ENCODE measurements at regions not wholly inside any gene's neighbourhood (a gene's known extent, or its start where the extent isn't known, plus 50 kb on each side); places are given as distances from the start of the nearest gene placed in this dataset.
"Not testable (repeated sequence)": the region's sequence is repeated elsewhere in the genome, so short reads cannot be mapped to it uniquely, and the experiment has no call there.

DNA sequence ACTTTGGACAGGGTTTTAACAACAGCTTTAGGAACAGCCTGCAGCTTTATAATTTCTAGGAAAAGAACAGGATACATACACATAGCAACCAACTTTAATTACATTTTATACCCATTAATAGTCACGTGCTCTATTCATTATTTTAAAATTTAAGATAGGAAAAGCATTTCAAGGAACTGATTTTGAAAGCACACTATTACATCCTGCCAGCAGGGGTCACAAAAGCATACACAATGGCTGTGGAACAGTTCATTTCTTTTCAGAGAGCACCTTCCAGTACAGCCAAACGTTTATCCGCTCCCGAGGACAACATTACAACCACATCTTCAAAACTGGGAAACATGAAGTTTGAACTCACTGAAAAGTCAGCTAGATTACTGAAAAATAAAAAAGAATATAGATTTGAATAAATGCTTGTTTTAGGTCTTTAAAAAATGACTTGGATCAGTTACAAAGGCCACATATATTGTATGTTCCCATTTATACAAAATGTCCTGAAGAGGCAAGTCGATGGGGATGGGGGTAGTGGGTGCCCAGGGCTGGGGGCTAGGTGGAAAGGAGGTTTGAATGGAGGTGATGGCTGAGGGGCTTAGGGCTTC lies 104.6 kb upstream of the EXOC2 start:
- H3K4me3 ChIP-seq (ENCODE audit: insufficient read depth, low read depth, low read length) = no peak overlapping the region
- H3K36me3 ChIP-seq (replicated peaks; ENCODE audit: control insufficient read depth, insufficient read depth, low read length) = no peaks in the 10 kb centered on the region
- H3K27me3 ChIP-seq (ENCODE audit: control insufficient read depth, insufficient read depth, low read length) = no peaks in the 10 kb centered on the region
- DNase-seq = peak; percentile 53

- no peaks in the 10 kb centered on the region for H3K27me3 ChIP-seq (ENCODE audit: control insufficient read depth, insufficient read depth, low read length)
These were observed 102.2 kb upstream of the EXOC2 start for GRCh38 chr6:795046-795685.

DNA sequence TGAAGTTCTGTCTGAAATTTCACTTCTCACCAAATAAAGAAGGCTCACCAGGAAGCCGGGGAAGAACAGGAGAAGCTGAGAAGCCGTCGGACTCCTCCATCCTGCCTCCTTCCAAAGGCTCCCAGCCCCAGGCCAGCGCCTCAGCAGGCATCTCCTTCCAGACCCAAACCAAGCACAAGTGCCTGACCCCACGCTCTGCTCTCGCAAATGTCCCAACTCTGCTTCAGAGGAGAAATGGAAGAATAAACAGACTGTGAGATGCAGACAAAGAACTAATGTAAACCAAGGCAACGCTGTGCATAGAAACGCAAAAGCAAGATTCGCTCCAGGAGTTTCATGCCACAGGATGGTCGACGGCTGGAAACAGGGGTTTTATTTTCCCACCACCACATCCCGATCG lies 100.3 kb upstream of the EXOC2 start:
- no peak for DNase-seq
- H3K36me3 ChIP-seq (replicated peaks; ENCODE audit: control insufficient read depth, insufficient read depth, low read length) = no peaks in the 10 kb centered on the region
- no peak overlapping the region for H3K4me3 ChIP-seq (ENCODE audit: insufficient read depth, low read depth, low read length)
- H3K27me3 ChIP-seq (ENCODE audit: control insufficient read depth, insufficient read depth, low read length) = no peaks in the 10 kb centered on the region

More at GRCh38 chr6:795046-795685, 102.2 kb upstream of the EXOC2 start:
- Histone ChIP-seq H3K36me3 (replicated peaks; ENCODE audit: control insufficient read depth, insufficient read depth, low read length) (no peaks in the 10 kb centered on the region), H3K4me3 (ENCODE audit: insufficient read depth, low read depth, low read length) (no peak overlapping the region)
- no peak for DNase-seq

- Histone ChIP-seq H3K36me3 (replicated peaks; ENCODE audit: control insufficient read depth, insufficient read depth, low read length) (no peaks in the 10 kb centered on the region), H3K4me3 (ENCODE audit: insufficient read depth, low read depth, low read length) (no peak overlapping the region), H3K27me3 (ENCODE audit: control insufficient read depth, insufficient read depth, low read length) (no peaks in the 10 kb centered on the region)
- DNase-seq = no peak
These were observed 99.7 kb upstream of the EXOC2 start for GRCh38 chr6:792662-793061.

DNA sequence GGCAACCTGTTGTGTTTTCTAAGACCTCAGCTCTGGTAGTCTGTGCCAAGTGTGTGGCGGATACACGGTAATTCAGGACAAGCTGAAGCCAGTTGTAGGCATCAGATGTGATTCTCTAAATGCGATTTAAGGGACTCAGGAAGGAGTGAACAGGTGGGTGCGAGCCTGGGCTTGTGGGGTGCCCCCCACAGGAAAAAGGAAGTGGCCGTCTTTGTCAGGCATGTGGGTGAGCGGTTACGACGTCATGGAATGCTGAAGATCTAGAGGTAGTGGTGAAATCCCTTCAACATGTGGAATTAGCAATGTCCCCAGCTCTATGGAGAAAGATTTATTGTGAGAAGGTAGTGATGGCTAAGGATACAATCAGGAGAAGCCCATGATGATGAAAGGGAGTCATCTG lies 95.1 kb upstream of the EXOC2 start:
- Histone ChIP-seq H3K27me3 (ENCODE audit: control insufficient read depth, insufficient read depth, low read length) (no peaks in the 10 kb centered on the region), H3K36me3 (replicated peaks; ENCODE audit: control insufficient read depth, insufficient read depth, low read length) (no peaks in the 10 kb centered on the region), H3K4me3 (ENCODE audit: insufficient read depth, low read depth, low read length) (no peak overlapping the region)
- DNase-seq = no peak

DNA sequence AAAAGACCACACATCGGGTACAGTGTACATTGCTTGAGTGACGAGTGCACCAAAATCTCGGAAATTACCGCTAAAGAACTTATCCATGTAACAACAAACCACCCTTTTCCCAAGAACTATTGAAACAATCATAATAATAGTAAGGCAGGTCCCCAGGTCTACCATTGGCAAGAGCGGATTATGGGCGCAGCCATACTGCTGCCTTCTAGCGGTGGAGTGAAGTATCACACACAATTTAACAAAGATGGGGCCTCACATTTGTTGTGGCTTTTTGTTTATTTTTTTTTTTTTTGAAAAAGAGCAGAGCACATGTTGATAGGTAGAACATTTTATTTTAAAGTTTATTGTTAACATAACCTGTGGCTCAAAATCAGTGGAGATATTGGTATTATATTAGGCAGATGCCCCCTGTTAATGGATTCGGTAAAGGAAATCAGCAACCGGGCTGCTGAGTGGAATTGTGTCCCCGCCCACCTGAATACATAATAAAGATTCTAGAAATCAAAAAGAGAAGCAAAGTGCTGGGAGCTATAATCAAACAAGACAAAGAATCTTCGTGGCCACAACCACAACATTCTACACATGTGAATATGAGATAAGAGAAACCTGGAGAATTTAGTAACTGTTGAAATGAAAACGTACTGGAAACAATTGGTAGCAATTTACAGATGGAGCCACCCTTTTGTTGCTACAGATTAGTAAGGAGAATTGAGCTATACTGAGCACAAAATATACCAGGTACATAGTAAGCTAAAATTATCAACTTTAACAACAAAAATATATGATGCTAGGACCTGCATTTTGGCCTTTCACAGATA lies 94.2 kb upstream of the EXOC2 start:
- no peaks in the 10 kb centered on the region for H3K36me3 ChIP-seq (replicated peaks; ENCODE audit: control insufficient read depth, insufficient read depth, low read length)
- no peaks in the 10 kb centered on the region for H3K27me3 ChIP-seq (ENCODE audit: control insufficient read depth, insufficient read depth, low read length)
- H3K4me3 ChIP-seq (ENCODE audit: insufficient read depth, low read depth, low read length) = no peak overlapping the region
- peak; percentile 68 for DNase-seq

- Histone ChIP-seq H3K36me3 (replicated peaks; ENCODE audit: control insufficient read depth, insufficient read depth, low read length) (no peaks in the 10 kb centered on the region), H3K4me3 (ENCODE audit: insufficient read depth, low read depth, low read length) (no peak overlapping the region), H3K27me3 (ENCODE audit: control insufficient read depth, insufficient read depth, low read length) (no peaks in the 10 kb centered on the region)
- DNase-seq = no peak
These were observed 91.2 kb upstream of the EXOC2 start for GRCh38 chr6:783966-784735.

- DNase-seq = no peak
- Histone ChIP-seq H3K36me3 (replicated peaks; ENCODE audit: control insufficient read depth, insufficient read depth, low read length) (no peaks in the 10 kb centered on the region), H3K4me3 (ENCODE audit: insufficient read depth, low read depth, low read length) (no peak overlapping the region), H3K27me3 (ENCODE audit: control insufficient read depth, insufficient read depth, low read length) (no peaks in the 10 kb centered on the region)
These were observed 89.2 kb upstream of the EXOC2 start for GRCh38 chr6:782141-782540.

- no peak for DNase-seq
- no peak overlapping the region for H3K4me3 ChIP-seq (ENCODE audit: insufficient read depth, low read depth, low read length)
- H3K36me3 ChIP-seq (replicated peaks; ENCODE audit: control insufficient read depth, insufficient read depth, low read length) = no peaks in the 10 kb centered on the region
- H3K27me3 ChIP-seq (ENCODE audit: control insufficient read depth, insufficient read depth, low read length) = no peaks in the 10 kb centered on the region
These were observed 88.5 kb upstream of the EXOC2 start for GRCh38 chr6:781350-781961.

DNA sequence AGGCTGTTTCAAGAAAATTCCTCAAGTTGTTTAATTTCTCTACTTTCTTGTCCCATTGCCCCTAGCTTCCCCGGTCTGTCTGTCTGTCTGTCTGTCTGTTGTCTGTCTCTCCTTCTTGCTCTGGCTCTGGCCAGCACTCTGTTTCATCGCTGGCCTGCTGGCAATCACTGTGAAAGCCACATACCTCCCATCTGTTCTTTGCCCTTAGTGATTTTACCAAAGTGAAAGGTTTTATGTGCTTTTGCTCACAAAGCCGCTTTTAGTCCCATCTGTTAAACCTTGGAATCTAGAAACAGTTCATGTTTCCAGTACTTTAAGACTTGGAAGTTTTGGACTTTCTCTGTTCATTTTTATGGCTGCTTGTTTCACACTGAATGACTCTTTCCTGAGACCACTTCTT lies 87.8 kb upstream of the EXOC2 start:
- Histone ChIP-seq H3K4me3 (ENCODE audit: insufficient read depth, low read depth, low read length) (no peak overlapping the region), H3K36me3 (replicated peaks; ENCODE audit: control insufficient read depth, insufficient read depth, low read length) (no peaks in the 10 kb centered on the region), H3K27me3 (ENCODE audit: control insufficient read depth, insufficient read depth, low read length) (no peaks in the 10 kb centered on the region)
- DNase-seq = no peak

- Histone ChIP-seq H3K36me3 (replicated peaks; ENCODE audit: control insufficient read depth, insufficient read depth, low read length) (no peaks in the 10 kb centered on the region), H3K4me3 (ENCODE audit: insufficient read depth, low read depth, low read length) (no peak overlapping the region), H3K27me3 (ENCODE audit: control insufficient read depth, insufficient read depth, low read length) (no peaks in the 10 kb centered on the region)
- DNase-seq = no peak
These were observed 84.0 kb upstream of the EXOC2 start for GRCh38 chr6:776951-777350.

- no peaks in the 10 kb centered on the region for H3K36me3 ChIP-seq (replicated peaks; ENCODE audit: control insufficient read depth, insufficient read depth, low read length)
- H3K4me3 ChIP-seq (ENCODE audit: insufficient read depth, low read depth, low read length) = no peak overlapping the region
- DNase-seq = no peak
- H3K27me3 ChIP-seq (ENCODE audit: control insufficient read depth, insufficient read depth, low read length) = no peaks in the 10 kb centered on the region
These were observed 83.6 kb upstream of the EXOC2 start for GRCh38 chr6:776528-776931.

- no peak for DNase-seq
These were observed 82.9 kb upstream of the EXOC2 start for GRCh38 chr6:775863-776262.

DNA sequence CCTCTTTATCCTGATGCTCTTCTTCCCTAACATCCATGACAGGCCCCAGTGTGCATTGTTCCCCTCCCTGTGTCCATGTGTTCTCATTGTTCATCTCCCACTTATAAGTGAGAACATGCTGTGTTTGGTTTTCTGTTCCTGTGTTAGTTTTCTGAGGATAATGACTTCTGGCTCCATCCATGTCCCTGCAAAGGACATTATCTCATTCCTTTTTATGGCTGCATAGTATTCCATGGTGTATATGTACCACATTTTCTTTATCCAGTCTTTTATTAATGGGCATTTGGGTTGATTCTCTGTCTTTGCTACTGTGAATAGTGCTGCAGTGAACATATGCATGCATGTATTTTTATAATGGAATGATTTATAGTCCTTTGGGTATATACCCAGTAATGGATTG lies 78.7 kb upstream of the EXOC2 start:
- H3K27me3 ChIP-seq (ENCODE audit: control insufficient read depth, insufficient read depth, low read length); DNase-seq; H3K4me3 ChIP-seq (ENCODE audit: insufficient read depth, low read depth, low read length); H3K36me3 ChIP-seq (replicated peaks; ENCODE audit: control insufficient read depth, insufficient read depth, low read length): not testable (repeated sequence)

More at GRCh38 chr6:775863-776262, 82.9 kb upstream of the EXOC2 start:
- no peak overlapping the region for H3K4me3 ChIP-seq (ENCODE audit: insufficient read depth, low read depth, low read length)
- no peaks in the 10 kb centered on the region for H3K36me3 ChIP-seq (replicated peaks; ENCODE audit: control insufficient read depth, insufficient read depth, low read length)
- H3K27me3 ChIP-seq (ENCODE audit: control insufficient read depth, insufficient read depth, low read length) = no peaks in the 10 kb centered on the region

All from H7 (cell line).